Stimulated activated CD4-positive, alpha-beta T cell treated with anti-CD3 and anti-CD28 coated beads, Interleukin-2, amount 100 ng/mL, for 4 hours (primary cell): ENCODE measurements at regions not wholly inside any gene's neighbourhood (a gene's known extent, or its start where the extent isn't known, plus 50 kb on each side); places are given as distances from the start of the nearest gene placed in this dataset.
"Not testable (repeated sequence)": the region's sequence is repeated elsewhere in the genome, so short reads cannot be mapped to it uniquely, and the experiment has no call there.

Source experiments
- DNase-seq: peaks from one replicate; pipeline ENCODE4 v3.0.0-alpha.2; 2020; ENCODE audit warnings: low read depth

DNA sequence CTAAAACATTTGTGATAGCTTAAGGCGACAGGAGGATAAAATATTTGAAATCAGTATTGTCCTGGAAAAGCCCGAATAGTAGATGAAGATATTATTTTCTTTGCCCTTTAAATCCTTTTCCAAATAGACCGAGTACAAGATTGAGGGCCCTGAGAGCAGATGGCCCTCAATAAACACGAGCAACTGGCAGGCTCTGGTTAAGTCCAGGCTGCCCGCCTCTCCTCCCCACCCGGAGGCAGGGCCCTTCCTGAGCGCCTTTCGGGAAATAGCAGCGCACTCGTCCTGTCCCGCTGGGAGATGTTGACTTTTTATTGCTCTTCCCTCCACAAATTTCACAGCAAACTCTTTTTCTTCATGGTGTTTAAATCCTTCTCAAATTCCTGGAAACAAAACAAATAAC, 50.8 kb upstream of the MAX start:
- no peak for DNase-seq

DNA sequence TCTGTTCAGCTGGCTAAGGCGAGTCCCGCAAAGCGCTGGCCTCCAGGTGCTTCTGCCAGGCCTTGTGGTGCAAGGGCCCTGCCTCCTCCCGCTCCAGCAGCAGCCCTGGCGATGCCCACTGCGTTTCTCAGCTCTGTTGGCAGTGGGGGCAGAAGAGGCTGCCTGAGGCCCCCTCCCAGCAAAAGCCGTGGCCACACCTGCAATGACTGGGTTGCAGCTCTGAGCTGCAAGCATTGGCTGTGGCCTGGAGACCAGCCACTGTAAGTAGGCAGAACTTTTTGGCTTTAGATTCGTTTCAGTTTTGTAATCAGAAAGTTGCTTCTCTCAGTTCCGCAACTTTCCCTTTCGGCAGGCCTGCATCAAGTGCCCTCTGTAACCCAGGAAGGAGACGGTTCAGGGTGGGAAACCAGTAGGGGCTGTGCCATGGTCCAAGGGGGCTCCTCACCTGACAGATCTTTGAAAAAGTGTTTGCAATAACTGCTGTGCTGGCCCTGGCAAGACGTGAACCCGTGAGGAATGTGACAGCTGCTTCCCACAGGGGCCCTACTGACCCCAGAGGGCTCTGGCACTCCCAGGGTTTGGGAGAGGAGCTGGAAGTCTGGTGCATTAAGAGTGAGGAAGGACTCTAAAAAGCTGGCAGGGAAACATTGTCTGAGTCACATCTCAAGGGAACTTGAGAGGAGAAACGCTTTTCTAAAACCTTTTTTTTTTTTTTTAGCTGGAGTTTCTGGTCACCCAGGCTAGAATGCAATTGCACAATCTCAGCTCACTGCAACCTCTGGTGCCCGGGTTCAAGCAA, 54.5 kb upstream of the MAX start:
- DNase-seq: no peak

DNA sequence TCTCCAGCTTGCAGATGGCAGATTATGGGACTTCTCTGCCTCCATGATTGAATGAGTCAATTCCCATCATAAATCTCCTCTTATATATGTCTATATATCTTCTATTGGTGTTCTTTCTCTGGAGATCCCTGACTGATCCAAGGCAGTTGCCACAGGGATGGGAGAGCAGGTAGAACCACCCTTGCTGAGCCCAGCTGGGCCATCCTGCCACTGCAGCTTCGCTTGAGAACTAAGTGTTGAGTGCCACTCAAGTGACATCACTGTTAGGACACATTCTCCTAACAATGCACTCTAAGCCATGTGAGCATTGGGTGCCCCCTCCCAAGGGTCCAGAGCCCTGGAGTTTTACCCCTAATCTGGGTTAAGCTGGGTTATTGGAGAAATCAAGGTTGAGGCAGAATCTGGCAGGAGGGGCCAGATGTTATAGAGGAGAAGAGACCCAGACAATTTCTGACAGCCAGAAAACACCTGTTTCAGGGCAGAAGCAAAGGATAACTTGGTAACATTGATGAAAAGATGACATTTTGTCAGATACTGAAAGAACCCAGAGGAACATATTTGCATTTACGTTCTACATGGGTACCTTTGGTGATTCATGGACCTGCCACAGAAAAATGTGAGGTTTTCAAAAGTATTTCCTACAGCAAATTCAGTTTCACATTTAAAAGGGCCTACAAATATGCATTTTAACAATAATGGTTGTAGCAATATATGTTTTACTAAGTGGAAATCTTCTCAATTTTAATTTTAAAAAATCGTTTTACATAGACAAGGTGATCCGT, 57.2 kb upstream of the MAX start:
- DNase-seq: no peak

DNA sequence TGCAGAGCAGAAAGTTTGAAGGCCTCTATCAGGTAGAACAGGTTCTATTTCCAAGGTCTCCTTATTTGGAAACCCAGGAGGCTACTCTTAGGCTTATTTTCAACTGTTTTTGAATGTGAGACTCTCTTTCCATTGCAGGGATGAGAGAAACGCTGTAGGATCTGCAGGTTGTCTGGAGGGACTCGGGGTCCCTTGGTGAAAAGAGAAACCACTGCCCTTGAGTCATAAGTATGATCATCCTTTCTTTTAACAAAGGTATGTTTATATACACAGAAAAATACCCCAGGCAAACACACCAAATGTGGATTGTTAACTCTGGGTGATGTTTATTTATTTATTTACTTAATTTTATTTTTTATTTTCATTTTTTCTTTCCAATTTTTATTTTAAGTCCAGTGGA, 57.8 kb upstream of the MAX start:
- no peak for DNase-seq

DNA sequence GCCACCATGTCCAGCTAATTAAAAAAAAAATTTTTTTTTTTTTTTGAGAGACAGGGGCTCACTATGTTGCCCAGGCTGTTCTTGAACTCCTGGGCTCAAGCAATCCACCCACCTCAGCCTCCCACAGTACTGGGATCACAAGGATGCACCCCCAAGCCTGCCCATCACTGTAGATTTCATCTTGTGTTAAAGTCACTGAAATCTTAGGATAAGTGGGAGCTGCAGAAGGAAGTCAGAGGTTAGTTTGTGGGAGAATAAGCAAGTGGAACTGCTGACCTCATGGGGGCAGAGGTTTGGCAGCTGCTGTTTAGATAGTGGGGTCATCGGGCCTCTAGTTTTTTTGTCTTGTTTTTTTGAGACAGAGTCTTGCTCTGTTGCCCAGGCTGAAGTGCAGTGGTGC, 59.7 kb upstream of the MAX start:
- DNase-seq: no peak

DNA sequence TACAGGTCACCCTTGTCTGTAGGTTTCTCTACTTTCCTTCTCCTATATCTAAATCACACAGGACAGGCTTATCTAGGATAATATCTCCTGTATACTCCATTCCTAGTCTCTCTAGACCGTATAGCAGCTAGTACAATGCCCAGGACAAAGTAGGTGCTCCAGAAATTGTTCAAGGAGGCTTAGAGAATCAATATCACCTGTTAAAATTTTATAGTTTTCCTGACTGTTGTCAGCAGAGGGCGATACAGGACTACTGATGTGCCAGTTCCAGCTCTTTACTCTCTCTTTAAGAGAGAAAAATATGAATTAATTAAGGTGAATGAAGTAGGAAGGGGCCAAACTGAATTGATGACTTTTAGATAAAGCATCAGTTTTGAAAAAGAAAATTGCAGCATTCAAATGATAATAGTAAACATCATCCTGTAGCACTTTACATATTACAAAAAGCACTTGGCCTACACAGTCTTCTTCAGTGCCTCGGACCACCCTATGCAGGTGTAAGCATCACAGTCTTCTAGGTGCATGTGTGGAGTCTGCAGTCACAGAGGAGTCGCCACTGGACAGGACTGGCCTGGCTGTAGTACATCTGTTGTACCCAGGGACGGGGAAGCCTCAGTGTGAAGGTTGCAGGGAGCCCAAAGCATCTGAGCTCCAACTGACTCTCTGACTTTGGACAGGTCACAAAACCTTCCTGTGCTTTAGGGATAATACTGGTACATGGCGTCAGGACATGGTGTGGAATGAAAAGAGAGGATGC, 61.9 kb upstream of the MAX start:
- peak; percentile 22 for DNase-seq

DNA sequence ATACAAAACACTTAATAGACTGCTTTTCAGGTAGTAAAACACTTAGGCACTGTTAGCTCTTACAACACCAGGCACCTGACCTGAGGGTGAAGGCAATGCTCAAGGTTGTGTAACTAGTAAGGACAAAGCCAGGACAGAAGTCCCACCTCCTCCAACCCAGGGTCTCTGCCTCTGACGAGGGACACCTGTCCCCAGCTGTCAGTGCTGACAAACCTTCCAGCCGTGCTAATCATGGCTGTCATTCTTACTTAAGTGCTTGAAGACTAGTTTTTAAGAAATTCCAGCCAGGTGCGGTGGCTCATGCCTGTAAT, 62.5 kb upstream of the MAX start:
- DNase-seq: no peak

DNA sequence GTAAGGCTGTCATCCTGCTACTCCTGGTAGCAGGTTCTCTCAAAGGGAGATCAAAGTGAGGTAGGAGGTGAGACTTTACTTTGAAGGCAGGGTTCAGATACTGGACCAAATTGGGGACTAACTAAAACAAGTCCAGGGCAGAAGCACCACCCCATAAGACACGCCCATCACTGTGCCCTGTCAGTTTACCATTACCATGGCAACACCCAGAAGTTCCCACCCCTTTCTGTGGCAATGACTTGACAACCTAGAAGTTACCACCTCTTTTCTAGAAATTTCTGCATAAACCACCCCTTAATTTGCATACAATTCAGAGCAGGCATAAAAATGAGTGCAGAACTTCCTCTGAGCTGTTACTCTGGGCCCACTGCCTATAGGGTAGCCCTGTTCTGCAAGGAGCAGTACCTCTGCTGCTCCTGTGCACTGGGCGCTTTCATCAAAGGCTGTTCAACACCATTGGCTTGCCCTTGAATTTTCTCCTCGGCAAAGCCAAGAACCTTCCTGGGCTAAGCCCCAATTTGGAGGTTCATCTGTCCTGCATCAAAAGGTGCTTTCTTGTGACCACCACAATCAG, 64.8 kb upstream of the MAX start:
- no peak for DNase-seq

DNA sequence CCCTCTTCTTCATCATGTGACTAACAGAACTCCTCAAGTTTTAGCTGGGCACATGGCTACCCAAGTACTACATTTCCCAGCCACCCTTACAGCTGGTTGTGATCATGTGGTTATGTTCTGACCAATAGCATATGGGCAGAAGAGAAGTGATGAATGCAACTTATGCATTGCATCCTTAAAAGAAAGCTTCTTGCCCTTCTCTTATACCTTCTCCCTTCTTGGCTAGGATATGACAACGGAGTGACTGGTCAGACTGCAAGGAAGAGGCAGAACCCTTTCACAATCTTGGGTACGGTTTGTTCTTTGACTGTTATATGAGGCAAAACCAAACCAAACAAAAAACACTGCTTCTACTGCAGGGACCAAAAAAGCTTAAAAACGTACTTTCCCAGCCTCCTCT, 66.5 kb upstream of the MAX start:
- no peak for DNase-seq

DNA sequence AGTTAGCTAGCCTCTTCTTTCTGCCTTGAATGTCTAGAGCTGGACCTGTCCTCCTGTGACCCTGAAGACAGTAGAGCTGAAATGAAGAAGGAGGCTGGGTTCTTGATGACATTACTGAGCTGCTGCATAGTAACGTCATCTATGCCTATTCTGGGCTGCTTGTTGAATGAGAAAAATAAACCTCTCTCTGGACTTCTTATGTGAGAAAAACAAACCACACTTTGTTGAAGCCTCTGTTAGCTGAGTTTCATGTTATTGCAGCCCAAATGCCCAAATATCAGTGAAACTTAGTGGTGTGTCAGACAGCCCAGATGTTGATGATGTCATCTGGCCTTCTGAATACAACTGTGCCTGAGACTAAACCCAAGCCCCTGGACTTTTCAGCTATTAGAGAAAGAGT, 67.0 kb upstream of the MAX start:
- DNase-seq: no peak

DNA sequence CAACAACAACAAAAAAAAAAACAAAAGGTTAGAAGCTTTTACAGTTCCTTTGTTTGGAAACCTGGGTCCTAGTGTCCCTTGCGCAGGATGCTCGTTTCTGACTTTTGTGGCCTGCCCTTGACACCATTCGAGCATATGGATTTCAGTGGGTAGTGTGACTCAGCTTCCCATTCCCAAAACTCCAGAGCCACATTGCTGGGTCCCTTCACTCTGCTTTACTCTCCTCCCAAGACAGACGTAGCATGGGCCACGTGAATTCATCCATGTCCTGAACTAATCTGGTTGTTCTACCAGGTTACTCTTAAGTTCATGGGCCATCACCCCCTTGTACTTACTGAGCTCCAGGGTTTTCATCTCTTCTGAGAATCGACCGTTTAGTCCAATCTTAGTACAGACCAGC, 68.0 kb upstream of the MAX start:
- no peak for DNase-seq

DNA sequence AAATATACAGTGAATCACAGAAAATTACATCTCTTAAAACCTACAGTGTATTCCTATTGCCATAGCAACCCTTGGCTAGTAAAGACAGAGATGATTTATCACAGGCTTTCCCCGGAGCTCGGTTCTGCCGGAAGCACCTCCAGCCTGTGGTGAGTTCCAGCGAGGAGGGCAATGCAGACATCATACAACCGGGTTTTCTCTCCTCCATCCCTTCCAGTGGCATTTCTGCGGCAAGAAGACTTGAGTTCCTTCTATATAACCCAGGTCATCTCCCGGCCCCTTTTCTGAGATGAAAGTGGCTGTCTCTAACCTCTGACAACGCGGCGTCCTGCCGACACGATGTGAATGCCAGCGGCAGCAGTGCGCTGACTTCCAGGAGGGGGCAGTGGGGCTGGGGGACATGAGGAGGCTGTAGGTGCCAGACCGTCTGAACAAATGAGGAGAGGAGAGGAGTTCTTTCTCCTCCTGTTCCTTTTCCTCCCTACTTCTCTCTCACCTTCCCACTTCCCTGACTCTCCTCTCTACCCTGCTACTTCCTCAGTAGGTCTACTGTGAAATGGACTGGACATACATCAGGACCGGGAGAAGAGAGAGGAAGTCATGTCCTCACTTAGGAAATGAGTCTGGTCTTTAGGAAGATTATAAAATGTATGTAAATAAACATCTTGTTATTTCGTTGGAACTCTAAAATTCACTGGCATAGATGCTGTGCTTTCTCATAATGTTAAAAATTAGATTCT, 68.6 kb upstream of the MAX start:
- DNase-seq: peak; percentile 8

DNA sequence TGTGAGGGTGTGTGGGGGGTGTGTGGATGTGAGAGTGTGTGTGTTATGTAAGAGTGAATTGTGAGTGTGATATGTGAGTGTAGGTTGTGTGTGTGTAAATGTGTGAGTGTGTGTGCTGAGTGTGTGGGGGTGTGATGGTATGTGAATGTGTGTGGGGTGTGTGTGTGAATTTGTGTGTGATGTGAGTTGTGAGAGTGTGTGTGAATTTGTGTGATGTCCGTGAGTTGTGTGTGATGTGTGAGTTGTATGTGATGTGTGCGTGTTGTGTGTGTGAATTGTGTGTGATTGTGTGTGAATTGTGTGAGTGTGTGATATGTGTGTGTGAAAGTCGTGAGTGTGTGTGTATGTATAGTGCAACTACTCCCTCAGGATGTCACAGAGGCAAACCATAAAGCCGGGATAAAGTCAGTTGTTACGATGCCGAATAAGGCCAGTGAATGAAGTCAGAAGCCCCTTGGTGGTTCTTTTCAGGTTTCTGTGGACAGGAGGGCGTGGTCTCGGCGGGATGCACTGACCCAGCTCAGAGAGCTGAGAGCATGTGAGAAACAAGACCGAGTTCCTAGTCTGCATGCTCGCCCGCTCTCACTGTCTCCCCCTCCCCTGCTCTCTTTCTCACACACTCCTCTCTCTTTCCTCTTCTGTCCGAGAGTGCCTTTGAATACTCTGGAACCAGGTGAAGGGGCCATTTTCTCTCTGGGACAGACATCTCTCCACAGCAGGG, 71.8 kb upstream of the MAX start:
- no peak for DNase-seq

DNA sequence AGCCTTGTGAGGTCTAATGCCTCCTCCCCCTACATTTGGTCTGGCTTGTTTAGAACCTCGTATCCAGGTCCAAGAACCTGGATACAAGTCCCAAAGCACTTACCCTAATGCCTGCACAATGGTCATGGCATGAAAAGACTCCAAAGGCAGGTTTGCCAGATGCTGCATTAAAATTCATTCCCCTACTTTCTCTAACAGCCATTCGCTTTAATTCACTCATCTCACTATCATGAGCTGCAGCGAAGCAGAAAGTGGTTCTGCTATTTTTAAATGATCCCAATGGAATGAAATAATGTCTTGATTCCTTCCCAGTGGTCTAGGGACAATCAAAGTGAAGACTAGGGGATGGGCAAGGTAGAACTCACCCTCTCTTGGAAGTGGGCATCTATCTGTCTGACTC, 72.5 kb upstream of the MAX start:
- no peak for DNase-seq

DNA sequence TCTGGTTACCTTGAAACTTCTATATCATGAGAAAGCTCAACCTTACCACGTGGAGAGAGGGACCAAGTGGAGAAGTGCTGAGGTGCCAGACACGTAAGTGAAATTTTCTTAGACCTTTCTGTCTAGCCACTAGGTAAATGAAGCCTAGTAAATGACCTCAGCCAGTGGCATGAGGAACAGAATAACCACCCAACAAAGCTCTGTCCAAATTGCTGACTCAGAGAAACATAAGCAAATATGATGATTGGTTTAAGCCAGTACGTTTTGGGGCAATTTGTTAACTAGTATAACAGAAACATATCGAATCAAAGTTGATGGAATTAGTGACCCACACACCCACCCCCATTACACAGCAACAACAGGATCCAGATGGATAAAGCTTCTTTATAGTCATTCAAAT, 75.2 kb upstream of the MAX start:
- no peak for DNase-seq

DNA sequence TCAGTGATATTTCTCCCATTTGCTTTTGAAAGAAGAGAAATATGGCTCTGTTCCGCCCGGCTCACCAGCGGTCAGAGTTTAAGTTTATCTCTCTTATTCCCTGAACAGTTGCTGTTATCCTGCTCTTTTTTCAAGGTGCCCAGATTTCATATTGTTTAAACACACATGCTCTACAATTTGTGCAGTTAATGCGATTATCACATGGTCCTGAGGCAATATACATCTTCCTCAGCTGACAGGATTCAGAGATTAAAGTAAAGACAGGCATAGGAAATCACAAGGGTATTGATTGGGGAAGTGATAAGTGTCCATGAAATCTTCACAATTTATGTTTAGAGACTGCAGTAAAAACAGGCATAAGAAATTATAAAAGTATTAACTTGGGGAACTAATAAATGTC, 76.9 kb upstream of the MAX start:
- DNase-seq: not testable (repeated sequence)

DNA sequence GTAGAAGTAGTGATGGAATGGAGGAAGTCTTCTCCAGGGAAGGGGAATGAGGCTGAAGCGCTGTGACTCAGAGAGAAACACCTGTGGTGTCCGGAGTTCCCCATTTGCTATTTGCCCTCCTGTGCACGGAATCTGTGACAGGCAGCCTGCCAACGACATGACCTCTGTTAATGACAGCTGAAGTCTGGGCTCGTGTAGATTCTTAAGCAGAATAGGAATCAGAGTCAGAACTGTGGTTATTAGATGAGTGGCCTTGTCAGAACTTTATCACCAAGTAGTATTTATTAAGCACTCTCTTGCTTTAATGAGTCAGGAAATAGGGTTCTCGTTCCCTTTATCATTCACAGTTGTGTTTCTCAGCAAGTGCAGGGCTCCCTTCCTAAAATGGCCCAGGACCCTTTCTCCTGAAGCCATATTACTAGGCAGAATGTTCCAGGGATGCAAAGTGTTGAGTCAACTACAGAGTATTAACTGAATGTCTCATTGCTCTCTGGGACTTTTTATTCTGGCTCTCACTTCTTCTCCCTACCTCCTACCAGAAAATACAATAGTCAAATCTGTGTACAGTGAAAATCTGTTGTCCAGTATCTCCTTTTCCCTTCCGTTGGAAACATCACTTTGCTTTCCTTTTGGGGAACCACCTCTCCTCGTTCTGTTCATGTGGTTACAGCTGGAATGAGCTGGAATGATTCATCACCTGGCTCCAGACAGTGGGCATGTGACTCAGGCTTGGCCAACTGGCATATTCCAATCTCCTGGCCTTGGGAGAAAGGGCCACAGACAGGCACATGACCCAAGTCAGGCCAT, 77.8 kb upstream of the MAX start:
- DNase-seq: no peak

DNA sequence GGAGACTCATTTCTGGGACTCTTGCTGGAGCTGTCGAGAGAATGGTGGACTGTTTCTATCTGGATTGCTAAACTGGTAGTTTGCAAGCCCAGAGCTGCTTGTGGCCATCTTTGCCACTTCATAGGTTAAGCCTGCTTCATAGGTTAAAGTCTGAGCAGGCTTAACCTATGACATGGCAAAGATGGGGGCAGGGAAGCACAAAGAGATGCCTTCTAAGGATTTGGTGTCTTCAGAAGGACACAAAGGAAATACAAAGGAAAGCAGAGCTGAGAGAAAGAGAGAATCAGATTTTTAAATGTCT, 78.4 kb upstream of the MAX start:
- DNase-seq: no peak

DNA sequence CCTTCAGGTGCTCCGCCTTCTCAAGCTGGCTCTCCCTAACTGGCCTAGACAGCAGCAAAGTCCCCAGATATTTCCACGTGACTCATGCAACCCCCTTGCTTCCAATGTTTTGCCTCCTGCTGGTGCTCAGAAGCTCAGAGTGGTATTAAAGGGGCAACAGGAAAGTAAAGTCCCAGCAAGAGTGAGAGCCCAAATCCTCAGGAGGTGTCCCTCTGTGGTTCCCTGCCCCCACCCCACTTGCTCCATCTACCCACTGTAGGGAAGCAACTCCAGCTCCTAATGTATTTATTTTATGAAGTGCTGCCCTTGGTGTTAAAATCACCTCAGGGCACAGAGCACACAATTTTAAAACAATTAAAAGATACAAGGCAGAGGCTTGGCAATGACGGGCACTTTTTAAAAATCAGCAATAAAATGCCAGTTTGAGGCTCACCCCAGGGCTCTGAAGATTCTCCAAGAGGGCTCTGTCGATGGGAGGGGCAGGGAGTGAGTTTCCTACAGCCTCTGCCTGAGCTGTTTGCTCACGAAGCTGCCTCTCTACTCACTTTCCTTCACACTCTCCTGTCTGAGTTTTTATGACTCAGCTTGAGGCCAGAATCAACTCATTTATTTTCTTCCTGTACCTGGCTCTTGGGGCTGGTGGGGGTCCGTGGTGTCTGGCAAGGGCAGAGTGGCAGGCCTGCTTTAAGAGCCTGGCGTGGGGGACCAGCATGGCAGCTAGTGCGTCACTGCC, 81.9 kb upstream of the MAX start:
- no peak for DNase-seq

DNA sequence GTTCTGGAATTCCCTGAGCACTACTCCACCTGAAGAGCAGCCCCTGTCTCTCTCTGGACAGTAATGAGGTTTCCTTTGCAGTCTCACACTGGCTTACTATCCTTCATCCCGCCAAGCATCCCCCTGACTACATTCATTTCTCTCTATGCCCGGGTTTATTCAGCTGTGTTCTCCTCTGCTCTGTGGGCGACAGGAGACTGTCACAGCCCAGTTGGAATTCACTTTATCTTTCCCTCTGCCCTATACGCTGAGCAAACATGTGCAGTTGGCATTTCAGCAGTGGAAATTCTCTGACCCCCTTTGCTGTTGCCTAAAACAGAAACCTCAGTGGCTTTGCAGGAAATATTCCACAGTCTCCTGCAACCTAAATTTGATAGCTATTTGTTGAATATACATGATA, 83.5 kb upstream of the MAX start:
- no peak for DNase-seq
